ENCODE measurements at regions not wholly inside any gene's neighbourhood (a gene's known extent, or its start where the extent isn't known, plus 50 kb on each side); places are given as distances from the start of the nearest gene placed in this dataset.

DNA sequence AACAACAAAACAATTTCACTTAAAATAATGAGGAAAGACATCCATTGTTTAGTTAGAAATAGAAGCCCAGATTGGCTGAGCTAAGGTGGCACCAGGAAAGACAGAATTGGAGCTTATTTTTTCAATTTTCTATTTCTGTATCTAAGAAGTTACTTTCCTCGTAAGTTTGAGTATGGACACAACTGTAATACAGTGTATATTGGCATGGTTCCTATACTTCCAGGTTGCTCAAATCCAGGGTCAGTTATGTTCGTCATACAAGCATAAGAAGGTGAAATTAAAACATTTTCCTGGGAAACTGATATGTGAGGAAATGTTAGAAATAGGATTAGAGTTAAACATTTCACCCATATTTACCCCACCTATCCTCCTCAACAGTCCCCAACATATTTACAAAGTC lies 170.4 kb upstream of the AGA start:
- no peak for DNase-seq
- Histone ChIP-seq H3K9me3 (no peaks in the 10 kb centered on the region), H3K4me1 (no peaks in the 10 kb centered on the region), H3K27ac (no peak overlapping the region), H3K36me3 (no peaks in the 10 kb centered on the region), H3K4me3 (no peak overlapping the region), H3K27me3 (replicated peaks in 1 of 7) (no peaks in the 10 kb centered on the region)
- WGBS, 5 donors: 70 to 88% (median 74%) methylated on average over 2 of the region's 2 CpGs
- intact Hi-C loops (cut with DNase I; ENCODE audit: low total_unique reads): no loop called here
- TF ChIP-seq, protein P1, sequence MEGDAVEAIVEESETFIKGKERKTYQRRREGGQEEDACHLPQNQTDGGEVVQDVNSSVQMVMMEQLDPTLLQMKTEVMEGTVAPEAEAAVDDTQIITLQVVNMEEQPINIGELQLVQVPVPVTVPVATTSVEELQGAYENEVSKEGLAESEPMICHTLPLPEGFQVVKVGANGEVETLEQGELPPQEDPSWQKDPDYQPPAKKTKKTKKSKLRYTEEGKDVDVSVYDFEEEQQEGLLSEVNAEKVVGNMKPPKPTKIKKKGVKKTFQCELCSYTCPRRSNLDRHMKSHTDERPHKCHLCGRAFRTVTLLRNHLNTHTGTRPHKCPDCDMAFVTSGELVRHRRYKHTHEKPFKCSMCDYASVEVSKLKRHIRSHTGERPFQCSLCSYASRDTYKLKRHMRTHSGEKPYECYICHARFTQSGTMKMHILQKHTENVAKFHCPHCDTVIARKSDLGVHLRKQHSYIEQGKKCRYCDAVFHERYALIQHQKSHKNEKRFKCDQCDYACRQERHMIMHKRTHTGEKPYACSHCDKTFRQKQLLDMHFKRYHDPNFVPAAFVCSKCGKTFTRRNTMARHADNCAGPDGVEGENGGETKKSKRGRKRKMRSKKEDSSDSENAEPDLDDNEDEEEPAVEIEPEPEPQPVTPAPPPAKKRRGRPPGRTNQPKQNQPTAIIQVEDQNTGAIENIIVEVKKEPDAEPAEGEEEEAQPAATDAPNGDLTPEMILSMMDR (IDR thresholded peaks at IDR 0.05 in 8 of 11, conservative IDR thresholded peaks at IDR 0.05 in 3 of 11): no peak
- TF ChIP-seq POLR2A (IDR thresholded peaks at IDR 0.05) (no peak), POLR2AphosphoS5 (IDR thresholded peaks at IDR 0.05) (no peak)

DNA sequence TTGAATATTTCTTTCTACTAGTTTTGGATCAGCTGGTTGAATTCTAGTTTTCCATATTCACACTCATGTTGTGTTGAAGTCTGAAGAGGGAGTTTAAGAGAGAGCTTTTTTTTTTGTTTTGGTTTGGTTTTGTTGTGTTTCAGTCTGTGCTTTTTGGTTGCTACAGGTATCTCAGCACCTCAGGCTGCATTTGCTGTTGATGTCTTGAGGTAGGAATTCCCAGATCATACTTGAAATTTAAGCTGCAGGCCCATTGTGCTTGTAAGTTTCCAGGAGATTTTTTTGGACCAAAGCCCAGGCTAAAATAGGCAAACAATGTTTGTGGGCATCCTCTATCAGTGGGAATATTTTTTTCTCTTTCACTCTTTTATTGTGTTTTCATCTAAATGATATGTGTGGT lies 190.2 kb upstream of the AGA start:
- H3K9me3 ChIP-seq: peaks cover 0 to 11% (median 5%) of the 10 kb centered on the region in 8 donors
- no peaks in the 10 kb centered on the region for H3K27me3 ChIP-seq (replicated peaks in 1 of 7)
- TF ChIP-seq, protein P1 (IDR thresholded peaks at IDR 0.05 in 8 of 11, conservative IDR thresholded peaks at IDR 0.05 in 3 of 11): no peak
- TF ChIP-seq POLR2AphosphoS5 (IDR thresholded peaks at IDR 0.05): no peak
- TF ChIP-seq POLR2A (IDR thresholded peaks at IDR 0.05): no peak
- no peak overlapping the region for H3K27ac ChIP-seq
- no peak overlapping the region for H3K4me3 ChIP-seq
- no peak for DNase-seq
- intact Hi-C loops (cut with DNase I; ENCODE audit: low total_unique reads): no loop called here
- no peaks in the 10 kb centered on the region for H3K36me3 ChIP-seq
- no peaks in the 10 kb centered on the region for H3K4me1 ChIP-seq

DNA sequence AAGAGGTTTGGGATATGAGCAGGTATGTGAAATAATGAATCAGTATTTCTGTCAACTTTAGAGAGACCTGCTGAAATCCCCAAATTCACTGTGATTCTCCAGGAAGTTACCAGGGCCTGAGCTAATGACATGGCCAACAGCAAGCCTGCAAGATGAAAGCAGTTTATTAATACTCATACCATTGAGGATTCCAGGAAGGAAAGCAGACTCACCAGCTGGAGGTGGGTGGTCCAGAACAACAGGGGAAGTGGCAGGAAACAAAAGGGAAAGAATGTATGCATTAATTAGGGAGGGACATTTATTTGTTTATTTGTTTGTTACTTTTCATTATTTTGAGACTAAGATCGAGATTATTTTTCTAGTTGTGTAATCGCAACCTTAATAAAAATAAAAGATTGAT lies 196.6 kb upstream of the AGA start:
- no peaks in the 10 kb centered on the region for H3K27me3 ChIP-seq (replicated peaks in 1 of 7)
- intact Hi-C loops (cut with DNase I; ENCODE audit: low total_unique reads): no loop called here
- H3K4me3 ChIP-seq: no peak overlapping the region
- DNase-seq: no peak
- H3K27ac ChIP-seq: no peak overlapping the region
- 31 to 43% (median 35%) methylated on average over 2 of the region's 2 CpGs for WGBS, 5 donors
- H3K4me1 ChIP-seq: no peaks in the 10 kb centered on the region
- no peaks in the 10 kb centered on the region for H3K36me3 ChIP-seq
- TF ChIP-seq POLR2AphosphoS5 (IDR thresholded peaks at IDR 0.05): no peak
- TF ChIP-seq POLR2A (IDR thresholded peaks at IDR 0.05): no peak
- TF ChIP-seq, protein P1 (IDR thresholded peaks at IDR 0.05 in 8 of 11, conservative IDR thresholded peaks at IDR 0.05 in 3 of 11): no peak
- peaks cover 0 to 11% (median 4%) of the 10 kb centered on the region in 8 donors for H3K9me3 ChIP-seq

DNA sequence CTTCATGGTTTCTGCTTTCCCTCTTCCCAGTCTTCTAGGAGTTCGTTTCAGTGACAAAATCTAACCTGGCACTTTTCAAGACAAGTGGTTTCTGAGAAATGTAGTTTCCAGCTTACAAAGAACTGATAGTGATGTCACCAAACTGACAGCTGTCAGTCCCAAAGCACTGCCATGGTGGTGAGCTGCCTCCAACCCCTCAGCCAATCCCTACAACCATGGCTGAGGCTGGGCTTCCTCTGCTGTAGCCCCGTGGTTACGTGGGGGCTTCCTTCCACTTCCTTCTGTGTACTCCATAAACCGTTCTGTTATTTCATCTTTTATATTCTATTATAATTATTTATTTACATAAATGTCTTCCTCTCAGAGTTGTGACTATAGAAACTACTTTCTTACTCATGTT lies 198.6 kb upstream of the AGA start:
- intact Hi-C loops (cut with DNase I; ENCODE audit: low total_unique reads): no loop called here
- H3K27ac ChIP-seq: no peak overlapping the region
- 36 to 49% (median 46%) methylated on average over 4 of the region's 4 CpGs for WGBS, 5 donors
- H3K4me3 ChIP-seq: no peak overlapping the region
- TF ChIP-seq POLR2AphosphoS5 (IDR thresholded peaks at IDR 0.05) (no peak), POLR2A (IDR thresholded peaks at IDR 0.05) (no peak)
- TF ChIP-seq, protein P1 (IDR thresholded peaks at IDR 0.05 in 8 of 11, conservative IDR thresholded peaks at IDR 0.05 in 3 of 11): no peak
- H3K36me3 ChIP-seq: no peaks in the 10 kb centered on the region
- peaks cover 0 to 11% (median 3%) of the 10 kb centered on the region in 8 donors for H3K9me3 ChIP-seq
- no peaks in the 10 kb centered on the region for H3K27me3 ChIP-seq (replicated peaks in 1 of 7)
- no peak for DNase-seq
- H3K4me1 ChIP-seq: no peaks in the 10 kb centered on the region
